Osteoblast (primary cell): ENCODE measurements at regions not wholly inside any gene's neighbourhood (a gene's known extent, or its start where the extent isn't known, plus 50 kb on each side); places are given as distances from the start of the nearest gene placed in this dataset.

Source experiments
- DNase-seq: peaks from one replicate; pipeline ENCODE4 v3.0.0; 2011; ENCODE audit warnings: low spot score, mixed read lengths; ENCODE audit not compliant: insufficient read length; ENCODE audit errors: missing footprints
- H2AFZ ChIP-seq: 2 replicates; pipeline ENCODE4 v1.6.0; 2011; ENCODE audit warnings: mild to moderate bottlenecking, low read length
- H3K27ac ChIP-seq: 2 replicates; pipeline ENCODE4 v1.5.1; 2011; ENCODE audit warnings: mild to moderate bottlenecking, low read depth, low read length, moderate library complexity
- H3K27me3 ChIP-seq: 2 replicates; pipeline ENCODE4 v1.6.0; 2012; ENCODE audit warnings: mild to moderate bottlenecking, control low read depth, inconsistent platforms, low read length, moderate library complexity; ENCODE audit not compliant: insufficient read depth
- H3K36me3 ChIP-seq: 2 replicates; pipeline ENCODE4 v1.5.1; 2011; ENCODE audit warnings: mild to moderate bottlenecking, low read length, control low read depth, moderate library complexity; ENCODE audit not compliant: insufficient read depth
- H3K4me1 ChIP-seq: 2 replicates; pipeline ENCODE4 v1.5.1; 2011; ENCODE audit warnings: mild to moderate bottlenecking, low read length, control low read depth, moderate library complexity; ENCODE audit not compliant: insufficient read depth
- H3K4me2 ChIP-seq: 2 replicates; pipeline ENCODE4 v1.6.0; 2011; ENCODE audit warnings: mild to moderate bottlenecking, low read length; ENCODE audit not compliant: insufficient read depth
- H3K4me3 ChIP-seq: fragments of 200-600 bp; sonication (generic); 3 replicates; pipeline ENCODE4 v1.5.1; 2012; ENCODE audit warnings: mild to moderate bottlenecking, low read length, inconsistent platforms; ENCODE audit not compliant: insufficient read depth
- H3K79me2 ChIP-seq: 2 replicates; pipeline ENCODE4 v1.6.0; 2012; ENCODE audit warnings: mild to moderate bottlenecking, low read length, control low read depth, inconsistent platforms; ENCODE audit not compliant: insufficient read depth
- H3K9me3 ChIP-seq: 2 replicates; pipeline ENCODE4 v1.5.1; 2011; ENCODE audit warnings: low read depth, low read length, control low read depth
- H4K20me1 ChIP-seq: 2 replicates; pipeline ENCODE4 v1.6.0; 2012; ENCODE audit warnings: mild to moderate bottlenecking, low read length, control low read depth; ENCODE audit not compliant: insufficient read depth
- TF ChIP-seq, protein P1 (sequence below): IDR thresholded peaks from 2 replicates; pipeline ENCODE4 v1.5.1; 2011; ENCODE audit warnings: mild to moderate bottlenecking, low read depth, low read length, moderate library complexity; ENCODE audit errors: extremely low read depth

- H3K27me3 ChIP-seq, result no peaks in the 10 kb centered on the region
- no peak for DNase-seq
- H4K20me1 ChIP-seq, result no peaks in the 10 kb centered on the region
- TF ChIP-seq, protein P1, sequence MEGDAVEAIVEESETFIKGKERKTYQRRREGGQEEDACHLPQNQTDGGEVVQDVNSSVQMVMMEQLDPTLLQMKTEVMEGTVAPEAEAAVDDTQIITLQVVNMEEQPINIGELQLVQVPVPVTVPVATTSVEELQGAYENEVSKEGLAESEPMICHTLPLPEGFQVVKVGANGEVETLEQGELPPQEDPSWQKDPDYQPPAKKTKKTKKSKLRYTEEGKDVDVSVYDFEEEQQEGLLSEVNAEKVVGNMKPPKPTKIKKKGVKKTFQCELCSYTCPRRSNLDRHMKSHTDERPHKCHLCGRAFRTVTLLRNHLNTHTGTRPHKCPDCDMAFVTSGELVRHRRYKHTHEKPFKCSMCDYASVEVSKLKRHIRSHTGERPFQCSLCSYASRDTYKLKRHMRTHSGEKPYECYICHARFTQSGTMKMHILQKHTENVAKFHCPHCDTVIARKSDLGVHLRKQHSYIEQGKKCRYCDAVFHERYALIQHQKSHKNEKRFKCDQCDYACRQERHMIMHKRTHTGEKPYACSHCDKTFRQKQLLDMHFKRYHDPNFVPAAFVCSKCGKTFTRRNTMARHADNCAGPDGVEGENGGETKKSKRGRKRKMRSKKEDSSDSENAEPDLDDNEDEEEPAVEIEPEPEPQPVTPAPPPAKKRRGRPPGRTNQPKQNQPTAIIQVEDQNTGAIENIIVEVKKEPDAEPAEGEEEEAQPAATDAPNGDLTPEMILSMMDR, result no peak
- H3K79me2 ChIP-seq, result no peaks in the 10 kb centered on the region
- H3K9me3 ChIP-seq, result no peaks in the 10 kb centered on the region
- no peaks in the 10 kb centered on the region for H3K36me3 ChIP-seq
- no peak overlapping the region for H3K27ac ChIP-seq
- H3K4me1 ChIP-seq, result no peaks in the 10 kb centered on the region
- no peak overlapping the region for H3K4me2 ChIP-seq
- H3K4me3 ChIP-seq, result no peak overlapping the region
- H2AFZ ChIP-seq, result no peak overlapping the region
Measured at GRCh38 chr1:14222086-14222485, 376.4 kb upstream of the KAZN start.

DNA sequence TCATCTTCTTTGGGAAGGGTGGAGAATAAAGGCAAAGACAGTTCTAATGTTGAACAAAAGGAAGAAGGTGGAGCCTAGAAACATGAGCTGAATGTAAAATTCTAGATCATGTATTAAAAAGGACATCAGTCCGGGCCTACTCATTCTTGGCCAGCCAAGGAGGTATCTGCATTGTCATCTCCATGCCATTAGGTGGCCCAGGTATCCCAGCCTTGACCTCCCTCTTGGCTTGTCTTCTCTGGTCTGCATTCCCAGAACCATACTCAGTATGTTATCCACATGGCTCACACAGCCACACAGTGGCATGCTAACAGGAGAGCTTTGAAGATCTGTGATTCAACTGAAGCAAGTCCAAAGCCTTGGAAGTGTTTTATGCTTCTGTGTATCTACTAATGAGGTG lies 369.8 kb upstream of the KAZN start:
- Histone ChIP-seq H3K4me3 (no peak overlapping the region), H3K79me2 (no peaks in the 10 kb centered on the region), H3K9me3 (no peaks in the 10 kb centered on the region), H2AFZ (no peak overlapping the region), H3K4me1 (no peaks in the 10 kb centered on the region), H3K27me3 (no peaks in the 10 kb centered on the region), H3K27ac (no peak overlapping the region), H3K36me3 (no peaks in the 10 kb centered on the region), H4K20me1 (no peaks in the 10 kb centered on the region), H3K4me2 (no peak overlapping the region)
- DNase-seq, result no peak
- TF ChIP-seq, protein P1, result no peak

DNA sequence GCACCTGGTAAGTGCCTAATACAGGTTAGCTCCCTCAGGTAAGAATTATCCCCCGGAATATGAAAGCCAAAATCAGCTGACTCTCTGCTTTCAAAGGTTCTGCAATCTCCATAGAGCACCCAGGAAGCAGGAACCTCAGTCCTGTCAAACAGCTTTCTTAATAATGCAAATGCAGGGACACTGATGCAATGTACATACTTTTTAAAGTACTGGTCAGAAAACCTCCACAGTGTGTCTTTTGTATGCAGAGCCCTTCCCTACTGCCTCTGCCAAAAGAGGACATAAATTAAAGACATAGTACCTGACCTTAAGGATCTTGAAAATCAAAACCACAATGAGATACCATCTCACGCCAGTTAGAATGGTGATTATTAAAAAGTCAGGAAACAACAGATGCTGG lies 365.0 kb upstream of the KAZN start:
- no peaks in the 10 kb centered on the region for H3K79me2 ChIP-seq
- TF ChIP-seq, protein P1, result no peak
- H3K4me1 ChIP-seq, result no peaks in the 10 kb centered on the region
- H3K27ac ChIP-seq, result no peak overlapping the region
- H3K4me3 ChIP-seq, result no peak overlapping the region
- H3K9me3 ChIP-seq, result no peaks in the 10 kb centered on the region
- no peaks in the 10 kb centered on the region for H4K20me1 ChIP-seq
- no peaks in the 10 kb centered on the region for H3K36me3 ChIP-seq
- H3K27me3 ChIP-seq, result no peaks in the 10 kb centered on the region
- DNase-seq, result no peak
- no peak overlapping the region for H3K4me2 ChIP-seq
- no peak overlapping the region for H2AFZ ChIP-seq

- Histone ChIP-seq H3K27ac (no peak overlapping the region), H3K36me3 (no peaks in the 10 kb centered on the region), H3K4me3 (no peak overlapping the region), H3K9me3 (no peaks in the 10 kb centered on the region), H3K27me3 (no peaks in the 10 kb centered on the region), H4K20me1 (no peaks in the 10 kb centered on the region), H3K4me2 (no peak overlapping the region), H3K4me1 (no peaks in the 10 kb centered on the region), H2AFZ (no peak overlapping the region), H3K79me2 (no peaks in the 10 kb centered on the region)
- TF ChIP-seq, protein P1, result no peak
- no peak for DNase-seq
Measured at GRCh38 chr1:14236097-14236496, 362.4 kb upstream of the KAZN start.
